ENCODE measurements at regions not wholly inside any gene's neighbourhood (a gene's known extent, or its start where the extent isn't known, plus 50 kb on each side); places are given as distances from the start of the nearest gene placed in this dataset.
"Not testable (repeated sequence)": the region's sequence is repeated elsewhere in the genome, so short reads cannot be mapped to it uniquely, and the experiment has no call there.

DNA sequence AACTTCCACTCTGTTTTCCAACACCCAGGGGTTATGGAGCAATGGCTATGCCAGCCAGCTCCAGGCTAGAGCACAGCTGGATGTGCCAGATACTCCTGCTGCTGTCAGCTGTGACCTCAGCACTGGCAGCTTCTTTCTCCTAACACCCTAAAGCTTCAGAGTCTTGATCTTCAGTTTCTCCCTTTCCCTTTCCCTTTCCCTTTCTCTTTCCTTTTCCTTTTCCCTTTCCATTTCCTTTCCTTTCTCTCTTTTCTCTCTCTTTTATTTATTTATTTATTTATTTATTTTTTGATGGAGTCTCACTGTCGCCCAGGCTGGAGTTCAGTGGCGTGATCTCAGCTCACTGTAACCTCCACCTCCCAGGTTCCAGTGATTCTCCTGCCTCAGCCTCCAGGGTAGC lies 237.0 kb downstream of the ZNF37A start:
- TF ChIP-seq YY1 (IDR thresholded peaks at IDR 0.05; ENCODE audit: insufficient read depth, insufficient read length); ZNF274 (IDR thresholded peaks at IDR 0.05; ENCODE audit: low read depth, low read length): not testable (repeated sequence)
